ENCODE measurements at regions not wholly inside any gene's neighbourhood (a gene's known extent, or its start where the extent isn't known, plus 50 kb on each side); places are given as distances from the start of the nearest gene placed in this dataset.
"Not testable (repeated sequence)": the region's sequence is repeated elsewhere in the genome, so short reads cannot be mapped to it uniquely, and the experiment has no call there.

DNA sequence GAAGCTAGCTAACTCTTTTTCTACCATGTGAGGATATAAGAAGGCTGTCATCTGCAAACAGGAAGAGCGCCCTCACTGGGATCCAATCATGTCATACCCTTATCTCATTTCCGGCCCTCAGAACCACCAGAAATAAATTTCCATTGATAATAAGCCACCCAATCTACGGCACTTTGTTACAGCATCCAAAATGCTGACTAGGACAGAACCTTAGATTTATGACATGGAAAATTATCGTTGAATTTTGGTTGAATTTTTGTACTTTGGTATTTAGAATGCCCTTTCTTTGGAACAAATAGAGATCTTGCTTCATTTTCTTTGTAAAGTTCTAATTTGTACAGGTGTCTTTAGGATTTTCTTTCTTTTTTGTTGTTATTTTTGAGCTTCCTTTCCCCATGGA lies 53.3 kb upstream of the CYLC2 start:
- DNase-seq (ENCODE audit: low read depth), result no peak

- DNase-seq (ENCODE audit: low read depth), result no peak
These were observed 72.6 kb upstream of the CYLC2 start for GRCh38 chr9:102922526-102922925.

GRCh38 chr9:102911185-102911584 lies 83.9 kb upstream of the CYLC2 start:
- no peak for DNase-seq (ENCODE audit: low read depth)

DNA sequence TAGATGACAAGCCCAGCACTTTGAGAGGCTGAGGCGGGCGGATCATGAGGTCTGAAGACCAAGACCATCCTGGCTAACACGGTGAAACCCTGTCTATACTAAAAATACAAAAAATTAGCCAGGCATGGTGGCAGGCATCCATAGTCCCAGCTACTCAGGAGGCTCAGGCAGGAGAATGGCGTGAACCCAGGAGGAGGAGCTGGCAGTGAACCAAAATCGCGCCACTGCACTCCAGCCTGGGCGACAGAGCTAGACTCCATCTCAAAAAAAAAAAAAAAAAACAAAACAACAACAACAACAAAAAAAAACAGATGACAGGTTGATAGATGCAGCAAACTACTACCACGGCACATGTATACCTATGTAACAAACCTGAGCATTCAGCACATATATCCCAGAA lies 89.3 kb upstream of the CYLC2 start:
- DNase-seq (ENCODE audit: low read depth), result not testable (repeated sequence)

DNA sequence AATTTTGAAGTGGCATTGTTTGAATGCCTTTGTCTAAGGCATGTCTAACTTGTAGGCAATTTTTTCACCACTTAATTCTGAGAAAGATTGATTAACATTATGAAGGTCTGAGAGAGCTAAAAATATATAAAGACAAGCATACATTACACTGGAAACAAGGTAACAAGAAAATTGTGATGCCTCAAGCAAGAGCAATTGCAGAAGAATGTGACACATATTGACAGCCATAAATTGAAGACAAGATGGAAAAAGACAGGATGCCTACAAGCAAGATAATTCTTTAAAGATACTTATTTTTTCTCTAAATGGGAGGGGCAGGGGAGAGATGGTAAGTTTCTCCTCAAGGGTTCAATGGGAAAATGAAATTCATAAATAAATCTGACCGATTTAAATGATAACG lies 103.1 kb upstream of the CYLC2 start:
- no peak for DNase-seq (ENCODE audit: low read depth)

DNA sequence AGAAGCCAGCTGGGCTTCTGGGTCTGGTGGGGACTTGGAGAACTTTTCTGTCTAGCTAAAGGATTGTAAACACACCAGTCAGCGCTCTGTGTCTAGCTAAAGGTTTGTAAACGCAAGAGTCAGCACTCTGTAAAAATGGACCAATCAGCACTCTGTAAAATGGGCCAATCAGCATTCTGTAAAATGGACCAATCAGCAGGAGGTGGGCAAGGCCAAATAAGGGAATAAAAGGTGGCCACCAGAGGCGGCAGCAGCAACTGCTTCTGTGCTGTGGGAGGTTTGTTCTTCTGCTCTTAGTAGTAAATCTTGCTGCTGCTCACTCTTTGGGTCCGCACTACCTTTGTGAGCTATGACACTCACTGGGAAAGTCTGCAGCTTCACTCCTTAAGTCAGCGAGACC lies 106.4 kb upstream of the CYLC2 start:
- DNase-seq (ENCODE audit: low read depth), result not testable (repeated sequence)

- no peak for DNase-seq (ENCODE audit: low read depth)
These were observed 119.4 kb upstream of the CYLC2 start for GRCh38 chr9:102875687-102876086.

DNA sequence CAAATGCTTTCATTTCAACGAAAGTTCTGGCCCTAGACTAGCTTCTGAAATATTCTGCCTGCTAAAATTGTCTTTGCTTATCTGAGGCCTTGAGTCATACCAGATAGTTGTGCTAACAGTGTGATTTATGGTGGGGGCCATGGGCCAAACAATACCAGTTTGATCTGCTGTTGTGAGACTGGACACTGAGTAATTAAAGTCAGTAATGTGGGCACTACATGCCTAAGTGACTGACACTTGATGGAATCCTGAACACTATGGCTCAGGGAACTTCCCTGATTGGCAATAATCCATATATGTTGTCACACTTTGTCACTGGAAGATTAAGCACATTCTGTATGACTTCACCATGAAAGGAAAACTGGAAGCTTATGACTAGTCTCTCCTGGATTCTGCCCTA lies 127.6 kb upstream of the CYLC2 start:
- no peak for DNase-seq (ENCODE audit: low read depth)

- DNase-seq (ENCODE audit: low read depth), result no peak
These were observed 132.7 kb upstream of the CYLC2 start for GRCh38 chr9:102862478-102862877.

- DNase-seq (ENCODE audit: low read depth), result no peak
These were observed 139.5 kb upstream of the CYLC2 start for GRCh38 chr9:102855641-102856040.

- DNase-seq (ENCODE audit: low read depth), result no peak
These were observed 149.2 kb upstream of the CYLC2 start for GRCh38 chr9:102845827-102846371.

DNA sequence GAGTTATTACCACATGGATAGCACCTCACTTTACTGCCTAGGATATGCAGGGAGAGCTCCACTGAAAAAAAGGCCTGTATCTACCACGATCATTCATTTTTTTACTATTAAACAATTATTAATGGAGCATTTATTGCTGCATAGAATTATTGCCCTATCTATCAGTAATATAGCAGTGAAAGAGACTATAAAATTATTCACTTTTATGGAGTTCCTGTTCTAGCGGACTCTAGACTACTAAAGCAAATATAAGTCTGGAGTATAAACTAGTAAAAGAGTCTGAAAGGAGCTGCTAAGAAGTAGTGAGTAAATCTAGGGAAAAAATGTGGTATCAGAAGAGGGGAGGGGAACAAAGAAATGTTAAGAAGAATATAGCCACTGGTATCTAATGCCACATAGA lies 150.4 kb upstream of the CYLC2 start:
- DNase-seq (ENCODE audit: low read depth), result no peak

- no peak for DNase-seq (ENCODE audit: low read depth)
These were observed 152.7 kb upstream of the CYLC2 start for GRCh38 chr9:102842423-102842822.

GRCh38 chr9:102841376-102841775 lies 153.8 kb upstream of the CYLC2 start:
- no peak for DNase-seq (ENCODE audit: low read depth)

DNA sequence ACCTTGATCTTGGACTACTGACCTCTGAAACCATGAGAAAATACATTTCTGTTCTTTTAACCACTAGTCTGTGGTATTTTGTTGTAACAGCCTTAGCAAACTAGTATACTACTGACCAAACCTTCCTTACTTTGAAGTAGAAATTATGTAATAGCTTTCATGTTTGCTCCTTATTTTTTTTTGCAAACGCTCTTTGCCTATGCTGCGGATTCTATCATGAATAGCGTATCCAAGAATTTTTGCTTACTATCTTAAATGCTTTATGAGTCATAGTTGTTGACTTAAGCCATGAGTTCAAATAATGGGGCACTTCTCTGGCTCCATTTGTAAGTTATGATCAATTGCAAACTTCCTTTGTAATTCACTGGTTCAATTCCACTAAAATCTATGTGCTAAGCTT lies 154.8 kb upstream of the CYLC2 start:
- DNase-seq (ENCODE audit: low read depth), result no peak

GRCh38 chr9:102832814-102833213 lies 162.3 kb upstream of the CYLC2 start:
- no peak for DNase-seq (ENCODE audit: low read depth)

GRCh38 chr9:102796244-102796643 lies 198.9 kb upstream of the CYLC2 start:
- DNase-seq (ENCODE audit: low read depth), result no peak

DNA sequence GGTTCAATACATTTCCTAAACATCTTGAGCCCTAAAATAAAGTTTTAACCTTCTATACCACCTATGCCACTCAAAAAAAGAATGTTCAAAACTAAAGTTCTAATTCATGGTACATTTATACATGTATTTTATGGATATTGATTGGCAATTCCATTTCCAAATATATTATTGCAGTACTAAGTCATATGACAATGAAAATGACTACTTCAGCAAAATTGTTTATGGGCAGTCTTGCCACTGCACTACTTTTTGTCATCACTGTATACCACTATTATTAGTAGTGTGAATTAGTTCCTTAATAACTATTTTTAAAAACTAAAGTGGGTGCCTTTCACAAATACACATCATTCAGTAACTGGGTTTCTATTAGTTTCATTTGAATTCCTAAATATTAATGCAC lies 199.6 kb upstream of the CYLC2 start:
- no peak for DNase-seq (ENCODE audit: low read depth)

- no peak for DNase-seq (ENCODE audit: low read depth)
These were observed 215.8 kb upstream of the CYLC2 start for GRCh38 chr9:102779356-102779755.

GRCh38 chr9:102778746-102779145 lies 216.4 kb upstream of the CYLC2 start:
- no peak for DNase-seq (ENCODE audit: low read depth)

DNA sequence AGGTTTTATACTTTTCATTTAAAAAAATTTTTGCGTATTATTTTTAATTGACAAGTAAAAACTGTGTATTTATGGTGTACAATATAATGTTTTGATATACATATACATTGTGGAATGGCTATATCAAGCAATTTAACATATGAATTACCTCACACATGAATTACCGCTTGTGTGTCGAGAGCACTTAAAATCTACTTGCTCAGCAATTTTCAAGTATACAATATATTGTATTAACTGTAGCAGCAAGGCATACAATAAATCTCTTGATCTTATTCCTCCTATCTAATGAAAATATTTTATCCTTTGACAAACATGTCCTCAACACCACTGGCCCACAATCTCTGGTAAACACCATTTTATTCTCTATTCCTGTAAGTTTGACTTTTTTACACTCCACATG lies 224.4 kb upstream of the CYLC2 start:
- DNase-seq (ENCODE audit: low read depth), result no peak

DNA sequence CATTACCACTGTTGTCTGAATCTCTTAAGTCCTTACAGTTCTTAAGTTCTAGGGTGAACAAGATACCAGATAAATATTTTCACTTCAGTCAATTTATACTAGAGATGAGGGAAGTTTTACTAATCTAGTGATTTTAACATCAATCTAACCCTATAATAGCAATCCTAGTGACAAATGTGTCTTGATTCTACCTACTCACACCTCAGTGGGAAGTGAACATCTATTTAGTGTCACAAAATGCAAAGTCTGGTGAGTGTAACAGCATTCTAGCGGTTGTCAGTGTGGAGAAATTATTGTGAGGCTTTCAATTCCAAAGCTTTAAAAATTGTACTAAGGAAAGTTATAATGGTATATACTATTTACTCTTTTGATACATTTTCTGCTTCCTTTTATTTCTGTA lies 225.8 kb upstream of the CYLC2 start:
- DNase-seq (ENCODE audit: low read depth), result no peak

GRCh38 chr9:102768002-102768401 lies 227.1 kb upstream of the CYLC2 start:
- DNase-seq (ENCODE audit: low read depth), result no peak

DNA sequence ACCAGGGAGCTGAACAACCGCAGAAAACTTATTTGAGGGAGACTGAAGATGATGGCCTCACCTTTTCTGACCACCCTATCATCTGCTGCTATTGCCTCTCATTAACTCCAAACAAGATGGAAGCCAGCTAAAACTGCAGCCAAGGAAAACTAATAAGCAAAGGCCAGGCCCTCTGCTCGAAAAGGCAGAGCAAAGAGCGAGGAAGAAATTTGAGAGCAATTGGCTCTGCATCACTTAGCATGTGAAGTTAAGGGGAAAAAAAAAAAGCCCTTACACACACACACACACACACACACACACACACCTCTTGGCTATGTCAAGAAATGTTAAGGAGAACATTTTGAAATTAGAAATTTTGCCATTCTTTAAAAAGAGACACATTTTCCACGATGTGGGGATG lies 228.1 kb upstream of the CYLC2 start:
- DNase-seq (ENCODE audit: low read depth), result no peak

- no peak for DNase-seq (ENCODE audit: low read depth)
These were observed 254.6 kb upstream of the CYLC2 start for GRCh38 chr9:102740578-102740977.
